HL-60 (cell line): ENCODE measurements at regions not wholly inside any gene's neighbourhood (a gene's known extent, or its start where the extent isn't known, plus 50 kb on each side); places are given as distances from the start of the nearest gene placed in this dataset.
"Not testable (repeated sequence)": the region's sequence is repeated elsewhere in the genome, so short reads cannot be mapped to it uniquely, and the experiment has no call there.

Experiments used
- GABPA ChIP-seq: IDR thresholded peaks from 2 replicates; pipeline ENCODE4 v1.6.1; 2012; ENCODE audit warnings: low read depth
- TF ChIP-seq, protein P1 (sequence below): IDR thresholded peaks from one replicate; pipeline ENCODE4 v1.5.1; 2011; ENCODE audit warnings: low read length, control low read depth, inconsistent platforms; ENCODE audit not compliant: insufficient read depth

DNA sequence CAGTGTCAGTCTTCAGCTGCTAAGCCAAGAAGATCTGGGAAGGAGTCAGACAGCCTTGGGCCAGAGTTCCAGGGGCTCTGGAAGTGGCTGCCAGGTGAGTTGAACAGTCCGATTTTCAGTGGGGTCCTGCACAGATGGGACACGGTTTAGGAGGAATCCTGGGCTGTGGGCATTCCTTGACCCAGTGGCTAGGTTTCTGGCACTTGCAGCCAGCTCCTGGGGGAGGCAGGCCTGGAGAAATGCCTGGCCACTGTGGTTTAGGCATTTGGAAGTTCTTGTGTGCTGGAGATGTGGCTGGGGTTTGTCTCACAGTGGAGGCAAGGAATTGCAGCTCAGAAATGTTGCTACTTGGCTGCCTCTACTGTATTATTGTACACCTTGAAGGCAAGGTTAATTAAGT lies 286.4 kb upstream of the C1orf174 start:
- TF ChIP-seq, protein P1, sequence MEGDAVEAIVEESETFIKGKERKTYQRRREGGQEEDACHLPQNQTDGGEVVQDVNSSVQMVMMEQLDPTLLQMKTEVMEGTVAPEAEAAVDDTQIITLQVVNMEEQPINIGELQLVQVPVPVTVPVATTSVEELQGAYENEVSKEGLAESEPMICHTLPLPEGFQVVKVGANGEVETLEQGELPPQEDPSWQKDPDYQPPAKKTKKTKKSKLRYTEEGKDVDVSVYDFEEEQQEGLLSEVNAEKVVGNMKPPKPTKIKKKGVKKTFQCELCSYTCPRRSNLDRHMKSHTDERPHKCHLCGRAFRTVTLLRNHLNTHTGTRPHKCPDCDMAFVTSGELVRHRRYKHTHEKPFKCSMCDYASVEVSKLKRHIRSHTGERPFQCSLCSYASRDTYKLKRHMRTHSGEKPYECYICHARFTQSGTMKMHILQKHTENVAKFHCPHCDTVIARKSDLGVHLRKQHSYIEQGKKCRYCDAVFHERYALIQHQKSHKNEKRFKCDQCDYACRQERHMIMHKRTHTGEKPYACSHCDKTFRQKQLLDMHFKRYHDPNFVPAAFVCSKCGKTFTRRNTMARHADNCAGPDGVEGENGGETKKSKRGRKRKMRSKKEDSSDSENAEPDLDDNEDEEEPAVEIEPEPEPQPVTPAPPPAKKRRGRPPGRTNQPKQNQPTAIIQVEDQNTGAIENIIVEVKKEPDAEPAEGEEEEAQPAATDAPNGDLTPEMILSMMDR: not testable (repeated sequence)
- TF ChIP-seq GABPA: not testable (repeated sequence)
